Activated CD8-positive, alpha-beta T cell treated with anti-CD3 and anti-CD28 coated beads for 36 hours (primary cell): ENCODE measurements at regions not wholly inside any gene's neighbourhood (a gene's known extent, or its start where the extent isn't known, plus 50 kb on each side); places are given as distances from the start of the nearest gene placed in this dataset.

Experiments
- ATAC-seq: fragments of 200-7000 bp; cut with Tn5 transposase; one replicate; pipeline ENCODE4 v1.10.0; 2021; ENCODE audit warnings: mild to moderate bottlenecking, moderate library complexity
- CTCF ChIA-PET: fragments of 350-600 bp; sonication (Branson Sonifier 250); formaldehyde crosslinking; loops from one replicate; lab custom pipeline; 2021; ENCODE audit warnings: antibody characterized with exemption; lab: Charles Lee
- POLR2A ChIA-PET: fragments of 350-600 bp; sonication (Branson Sonifier 250); formaldehyde crosslinking; loops from one replicate; lab custom pipeline; 2021; ENCODE audit warnings: antibody characterized with exemption; lab: Charles Lee
- DNase-seq: peaks from one replicate; pipeline ENCODE4 v3.0.0-alpha.2; 2020
- H3K27ac Mint-ChIP-seq: one replicate; pipeline ENCODE4 v1.8.0; 2021; ENCODE audit warnings: mild to moderate bottlenecking, mixed read lengths
- H3K27me3 Mint-ChIP-seq: one replicate; pipeline ENCODE4 v1.8.0; 2021; ENCODE audit warnings: mixed read lengths
- H3K36me3 Mint-ChIP-seq: one replicate; pipeline ENCODE4 v1.8.0; 2021; ENCODE audit warnings: low read depth, mixed read lengths
- H3K4me1 Mint-ChIP-seq: one replicate; pipeline ENCODE4 v1.8.0; 2021; ENCODE audit warnings: low read depth, mixed read lengths
- H3K4me3 Mint-ChIP-seq: one replicate; pipeline ENCODE4 v1.8.0; 2021; ENCODE audit warnings: mild to moderate bottlenecking, moderate library complexity, mixed read lengths
- H3K9me3 Mint-ChIP-seq: one replicate; pipeline ENCODE4 v1.8.0; 2021; ENCODE audit warnings: mixed read lengths
- intact Hi-C: fragments of 100-400 bp; cut with micrococcal nuclease; formaldehyde crosslinking; loops from one replicate; pipeline ENCODE4 v1.10.0; 2022
- TF ChIP-seq, protein P1 (sequence below): fragments of 200-600 bp; IDR thresholded peaks from one replicate; pipeline ENCODE4 v1.8.0; 2022; ENCODE audit warnings: antibody characterized with exemption, mild to moderate bottlenecking

DNA sequence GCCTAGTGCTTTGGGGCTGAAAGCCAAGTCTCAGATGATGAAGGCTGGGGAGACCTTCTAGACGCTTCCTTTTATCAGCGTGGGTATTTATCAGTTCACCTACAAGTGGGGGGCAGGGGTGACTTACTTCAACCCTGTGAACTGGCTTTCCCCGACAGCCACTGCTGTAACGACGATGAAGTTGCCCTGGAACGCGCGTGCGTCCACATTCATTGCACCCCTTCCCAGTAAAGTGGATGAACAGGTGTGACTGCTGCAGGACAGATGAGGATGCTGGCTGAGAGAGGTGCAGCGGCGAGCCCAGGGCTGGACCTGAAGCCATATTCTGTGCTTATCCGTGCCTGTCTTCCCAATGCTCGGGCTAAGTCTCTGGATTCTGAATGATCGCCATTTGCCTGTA, 1122.3 kb downstream of the TBC1D22A start:
- intact Hi-C loops, result no loop called here
- no peak overlapping the region for H3K27ac Mint-ChIP-seq
- TF ChIP-seq, protein P1, sequence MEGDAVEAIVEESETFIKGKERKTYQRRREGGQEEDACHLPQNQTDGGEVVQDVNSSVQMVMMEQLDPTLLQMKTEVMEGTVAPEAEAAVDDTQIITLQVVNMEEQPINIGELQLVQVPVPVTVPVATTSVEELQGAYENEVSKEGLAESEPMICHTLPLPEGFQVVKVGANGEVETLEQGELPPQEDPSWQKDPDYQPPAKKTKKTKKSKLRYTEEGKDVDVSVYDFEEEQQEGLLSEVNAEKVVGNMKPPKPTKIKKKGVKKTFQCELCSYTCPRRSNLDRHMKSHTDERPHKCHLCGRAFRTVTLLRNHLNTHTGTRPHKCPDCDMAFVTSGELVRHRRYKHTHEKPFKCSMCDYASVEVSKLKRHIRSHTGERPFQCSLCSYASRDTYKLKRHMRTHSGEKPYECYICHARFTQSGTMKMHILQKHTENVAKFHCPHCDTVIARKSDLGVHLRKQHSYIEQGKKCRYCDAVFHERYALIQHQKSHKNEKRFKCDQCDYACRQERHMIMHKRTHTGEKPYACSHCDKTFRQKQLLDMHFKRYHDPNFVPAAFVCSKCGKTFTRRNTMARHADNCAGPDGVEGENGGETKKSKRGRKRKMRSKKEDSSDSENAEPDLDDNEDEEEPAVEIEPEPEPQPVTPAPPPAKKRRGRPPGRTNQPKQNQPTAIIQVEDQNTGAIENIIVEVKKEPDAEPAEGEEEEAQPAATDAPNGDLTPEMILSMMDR, result no peak
- H3K27me3 Mint-ChIP-seq, result no peaks in the 10 kb centered on the region
- DNase-seq, result no peak
- no peaks in the 10 kb centered on the region for H3K36me3 Mint-ChIP-seq
- H3K4me1 Mint-ChIP-seq, result no peaks in the 10 kb centered on the region
- H3K4me3 Mint-ChIP-seq, result no peak overlapping the region
- ATAC-seq, result no peak
- no peaks in the 10 kb centered on the region for H3K9me3 Mint-ChIP-seq
- CTCF ChIA-PET, result no interaction called here
- POLR2A ChIA-PET, result no interaction called here

DNA sequence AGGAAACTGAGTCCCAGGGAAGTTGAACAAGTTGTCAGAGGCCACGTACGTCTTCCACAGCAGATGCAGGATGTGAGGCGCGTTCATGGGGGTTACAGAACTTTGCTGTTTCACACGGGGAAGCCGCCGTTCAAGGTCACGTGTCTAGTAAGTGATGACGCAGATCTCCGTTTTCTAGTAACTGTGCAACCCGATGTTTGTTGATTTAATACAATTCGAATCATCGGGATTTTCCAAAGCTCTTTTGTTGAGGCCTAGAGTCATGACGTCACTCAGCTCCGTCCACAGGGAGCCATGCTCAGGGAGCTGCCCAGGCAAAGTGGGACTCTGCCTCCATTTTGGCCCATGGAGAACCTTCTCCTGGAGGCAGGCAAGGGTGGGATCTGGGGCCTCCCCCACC, 1121.8 kb downstream of the TBC1D22A start:
- no peak for DNase-seq

DNA sequence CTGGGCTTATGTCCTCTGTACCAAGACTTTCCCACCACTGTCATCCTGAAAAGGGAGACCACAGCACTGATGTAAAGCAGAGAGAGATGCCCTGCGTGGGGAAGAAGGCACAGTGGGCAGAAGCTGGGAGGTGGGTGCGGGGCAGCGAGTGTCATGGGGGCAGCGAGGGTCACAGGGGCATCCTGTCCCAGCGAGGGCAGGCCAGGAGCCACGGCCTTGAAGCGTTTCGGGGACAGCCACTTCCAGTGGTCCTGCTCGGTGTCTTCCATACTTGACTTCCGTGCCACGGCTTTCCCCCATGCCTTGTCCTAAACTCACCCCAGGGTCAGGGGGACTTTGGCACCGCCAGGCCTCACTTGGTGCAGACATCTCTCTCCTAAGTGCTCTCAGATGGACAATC, 1121.3 kb downstream of the TBC1D22A start:
- ChIA-PET CTCF (no interaction called here), POLR2A (no interaction called here)
- intact Hi-C loops, result no loop called here
- Mint-ChIP-seq H3K4me1 (no peaks in the 10 kb centered on the region), H3K27ac (no peak overlapping the region), H3K36me3 (no peaks in the 10 kb centered on the region), H3K27me3 (no peaks in the 10 kb centered on the region), H3K4me3 (no peak overlapping the region), H3K9me3 (no peaks in the 10 kb centered on the region)
- DNase-seq (no peak), ATAC-seq (no peak)
- TF ChIP-seq, protein P1, result no peak

More for the DNA sequence above, 1121.8 kb downstream of the TBC1D22A start:
- Mint-ChIP-seq H3K27ac (no peak overlapping the region), H3K4me1 (no peaks in the 10 kb centered on the region), H3K4me3 (no peak overlapping the region), H3K36me3 (no peaks in the 10 kb centered on the region), H3K27me3 (no peaks in the 10 kb centered on the region), H3K9me3 (no peaks in the 10 kb centered on the region)
- TF ChIP-seq, protein P1, result no peak
- ChIA-PET POLR2A (no interaction called here), CTCF (no interaction called here)
- ATAC-seq, result no peak
- intact Hi-C loops, result no loop called here

DNA sequence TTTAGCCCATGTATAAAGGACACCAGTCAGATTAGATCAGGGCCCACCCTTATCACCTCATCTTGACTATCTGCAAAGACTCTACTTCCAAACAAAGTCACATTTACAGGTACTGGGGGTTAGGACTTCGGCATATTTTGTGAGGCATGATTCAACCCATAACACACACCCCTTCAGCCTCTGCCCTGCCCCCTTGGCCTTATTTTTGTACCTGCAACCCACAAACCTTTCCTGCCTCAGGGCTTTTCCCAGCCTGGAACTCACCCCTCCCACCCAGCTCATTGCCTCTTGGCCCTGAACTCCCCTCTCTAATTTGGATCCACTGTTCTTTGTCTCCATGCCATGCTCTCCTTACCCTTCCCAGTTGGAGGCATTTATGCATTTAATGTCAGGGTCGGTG, 1116.9 kb downstream of the TBC1D22A start:
- Mint-ChIP-seq H3K27ac (no peak overlapping the region), H3K9me3 (no peaks in the 10 kb centered on the region), H3K4me3 (no peak overlapping the region), H3K4me1 (no peaks in the 10 kb centered on the region), H3K27me3 (peaks cover 9% of the 10 kb centered on the region), H3K36me3 (no peaks in the 10 kb centered on the region)
- ATAC-seq (no peak), DNase-seq (no peak)
- intact Hi-C loops, result no loop called here
- TF ChIP-seq, protein P1, result no peak
- CTCF ChIA-PET, result no interaction called here
- POLR2A ChIA-PET, result no interaction called here

DNA sequence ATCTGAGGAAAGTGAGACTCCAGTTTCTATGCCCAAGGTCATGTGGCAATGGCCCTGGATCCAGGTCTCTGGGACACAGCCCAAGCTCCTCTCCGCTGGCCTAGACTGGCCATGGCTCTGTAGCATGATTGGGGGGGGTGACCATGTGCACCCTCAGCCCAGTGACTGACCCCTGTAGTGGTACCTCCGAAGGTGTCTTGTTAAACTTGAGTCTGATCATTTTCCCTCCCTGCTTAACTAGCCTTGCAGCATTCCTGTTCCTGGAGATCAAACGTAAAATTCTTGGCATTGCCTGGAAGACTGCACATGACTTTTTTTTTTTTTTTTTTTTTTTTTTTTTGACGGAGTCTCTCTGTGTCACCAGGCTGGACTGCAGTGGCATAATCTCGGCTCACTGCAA, 1116.0 kb downstream of the TBC1D22A start:
- ATAC-seq, result no peak
- intact Hi-C loops, result no loop called here
- Mint-ChIP-seq H3K36me3 (no peaks in the 10 kb centered on the region), H3K4me1 (no peaks in the 10 kb centered on the region), H3K4me3 (no peak overlapping the region), H3K9me3 (no peaks in the 10 kb centered on the region), H3K27ac (no peak overlapping the region), H3K27me3 (peaks cover 11% of the 10 kb centered on the region)
- TF ChIP-seq, protein P1, result no peak
- ChIA-PET CTCF (no interaction called here), POLR2A (no interaction called here)
- DNase-seq, result no peak
